CD4-positive, CD25-positive, alpha-beta regulatory T cell (primary cell): ENCODE measurements at regions not wholly inside any gene's neighbourhood (a gene's known extent, or its start where the extent isn't known, plus 50 kb on each side); places are given as distances from the start of the nearest gene placed in this dataset.
A peak's percentile ranks its signal among the peaks of the same experiment; 100 is the strongest.

Source experiments
- ATAC-seq, 2 donors: fragments of 150-1000 bp; cut with Tn5 transposase; one replicate each; pipeline ENCODE4 v1.10.0; 2021; ENCODE audit warnings: low read depth in 2 of 2, moderate number of reproducible peaks in 2 of 2, moderate library complexity in 1 of 2
- DNase-seq, 3 donors: peaks; one replicate each; pipeline versions ENCODE4 v3.0.0 to v3.0.0-alpha.2; 2012 to 2022; ENCODE audit warnings: mixed read lengths in 1 of 3
- H3K27ac ChIP-seq: one replicate; pipeline ENCODE4 v1.7.0; 2013; ENCODE audit warnings: mild to moderate bottlenecking, low read length; ENCODE audit not compliant: insufficient read depth, poor library complexity, severe bottlenecking
- H3K27me3 ChIP-seq: one replicate; pipeline ENCODE4 v1.7.0; 2013; ENCODE audit warnings: low read length; ENCODE audit not compliant: control insufficient read depth, insufficient read depth
- H3K36me3 ChIP-seq: one replicate; pipeline ENCODE4 v1.7.0; 2013; ENCODE audit warnings: mild to moderate bottlenecking, low read length, moderate library complexity; ENCODE audit not compliant: control insufficient read depth, insufficient read depth
- H3K4me1 ChIP-seq: 2 replicates; pipeline ENCODE4 v1.7.0; 2013; ENCODE audit warnings: mild to moderate bottlenecking, low read length; ENCODE audit not compliant: insufficient read depth, control insufficient read depth, poor library complexity, severe bottlenecking
- H3K4me3 ChIP-seq: one replicate; pipeline ENCODE4 v1.7.0; 2013; ENCODE audit warnings: low read depth, mild to moderate bottlenecking, low read length, moderate library complexity
- H3K9me3 ChIP-seq, 2 experiments: 1 replicate in 1 of 2; 2 replicates in 1 of 2; pipeline ENCODE4 v1.7.0; 2013; ENCODE audit warnings: low read length in 2 of 2, mild to moderate bottlenecking in 1 of 2, moderate library complexity in 1 of 2; ENCODE audit not compliant: control insufficient read depth in 2 of 2
- H3K27ac Mint-ChIP-seq, 3 donors: one replicate each; pipeline ENCODE4 v1.8.0; 2020 to 2022; ENCODE audit warnings: mild to moderate bottlenecking in 3 of 3, mixed read lengths in 3 of 3, moderate library complexity in 2 of 3
- H3K27me3 Mint-ChIP-seq: one replicate; pipeline ENCODE4 v1.8.0; 2022; ENCODE audit warnings: mild to moderate bottlenecking, mixed read lengths
- H3K36me3 Mint-ChIP-seq: one replicate; pipeline ENCODE4 v1.8.0; 2020; ENCODE audit warnings: mixed read lengths
- H3K4me1 Mint-ChIP-seq, 4 donors: one replicate each; pipeline ENCODE4 v1.8.0; 2020 to 2022; ENCODE audit warnings: mixed read lengths in 4 of 4, mild to moderate bottlenecking in 1 of 4
- H3K4me3 Mint-ChIP-seq, 4 donors: one replicate each; pipeline ENCODE4 v1.8.0; 2020 to 2022; ENCODE audit warnings: mild to moderate bottlenecking in 4 of 4, mixed read lengths in 4 of 4, moderate library complexity in 3 of 4
- H3K9me3 Mint-ChIP-seq, 7 donors: one replicate each; pipeline ENCODE4 v1.8.0; 2020 to 2022; ENCODE audit warnings: mixed read lengths in 7 of 7, mild to moderate bottlenecking in 3 of 7, moderate library complexity in 2 of 7

- Mint-ChIP-seq H3K9me3 (peaks cover 0 to 18% (median 2%) of the 10 kb centered on the region in 7 donors), H3K4me1 (no peaks in the 10 kb centered on the region), H3K27me3 (peaks cover 4% of the 10 kb centered on the region), H3K36me3 (no peaks in the 10 kb centered on the region), H3K27ac (peak overlapping the region in 1 of 3 donors; percentile 57), H3K4me3 (no peak overlapping the region)
- DNase-seq (no peak), ATAC-seq (no peak)
- H3K4me1 ChIP-seq = no peaks in the 10 kb centered on the region
- H3K27me3 ChIP-seq = no peaks in the 10 kb centered on the region
- H3K27ac ChIP-seq = no peak overlapping the region
- no peaks in the 10 kb centered on the region for H3K36me3 ChIP-seq
- H3K9me3 ChIP-seq = no peaks in the 10 kb centered on the region
- H3K4me3 ChIP-seq = no peak overlapping the region
These were observed 201.0 kb downstream of the BARX2 start for GRCh38 chr11:129576652-129577051.

GRCh38 chr11:129578006-129578405 is 202.4 kb downstream of the BARX2 start:
- no peaks in the 10 kb centered on the region for H3K4me1 Mint-ChIP-seq

GRCh38 chr11:129580278-129580677 is 204.6 kb downstream of the BARX2 start:
- no peak for DNase-seq
- Mint-ChIP-seq H3K36me3 (no peaks in the 10 kb centered on the region), H3K4me1 (no peaks in the 10 kb centered on the region), H3K27ac (no peak overlapping the region), H3K27me3 (peaks cover 4% of the 10 kb centered on the region), H3K4me3 (no peak overlapping the region), H3K9me3 (peaks cover 0 to 9% (median 1%) of the 10 kb centered on the region in 7 donors)
- no peak overlapping the region for H3K27ac ChIP-seq
- no peak for ATAC-seq
- no peaks in the 10 kb centered on the region for H3K36me3 ChIP-seq
- H3K4me3 ChIP-seq = no peak overlapping the region
- H3K9me3 ChIP-seq = no peaks in the 10 kb centered on the region
- H3K27me3 ChIP-seq = no peaks in the 10 kb centered on the region
- no peaks in the 10 kb centered on the region for H3K4me1 ChIP-seq

More at GRCh38 chr11:129578006-129578405, 202.4 kb downstream of the BARX2 start:
- no peaks in the 10 kb centered on the region for H3K9me3 ChIP-seq
- H3K27me3 ChIP-seq = no peaks in the 10 kb centered on the region
- H3K4me3 ChIP-seq = no peak overlapping the region
- DNase-seq (no peak), ATAC-seq (no peak)
- no peak overlapping the region for H3K27ac ChIP-seq
- Mint-ChIP-seq H3K27me3 (peaks cover 4% of the 10 kb centered on the region), H3K9me3 (peaks cover 0 to 18% (median 2%) of the 10 kb centered on the region in 7 donors), H3K27ac (no peak overlapping the region), H3K4me3 (no peak overlapping the region), H3K36me3 (no peaks in the 10 kb centered on the region)
- H3K36me3 ChIP-seq = no peaks in the 10 kb centered on the region
- H3K4me1 ChIP-seq = no peaks in the 10 kb centered on the region

GRCh38 chr11:129584316-129584715 is 208.7 kb downstream of the BARX2 start:
- no peaks in the 10 kb centered on the region for H3K9me3 ChIP-seq
- DNase-seq (no peak), ATAC-seq (no peak)
- no peak overlapping the region for H3K27ac ChIP-seq
- Mint-ChIP-seq H3K9me3 (peaks cover 0 to 3% (median 0%) of the 10 kb centered on the region in 7 donors), H3K36me3 (no peaks in the 10 kb centered on the region), H3K4me1 (no peaks in the 10 kb centered on the region), H3K27ac (no peak overlapping the region), H3K4me3 (no peak overlapping the region), H3K27me3 (peaks cover 4% of the 10 kb centered on the region)
- H3K27me3 ChIP-seq = no peaks in the 10 kb centered on the region
- H3K4me3 ChIP-seq = no peak overlapping the region
- H3K4me1 ChIP-seq = no peaks in the 10 kb centered on the region
- H3K36me3 ChIP-seq = no peaks in the 10 kb centered on the region

- Mint-ChIP-seq H3K9me3 (peaks cover 0 to 2% (median 0%) of the 10 kb centered on the region in 7 donors), H3K36me3 (no peaks in the 10 kb centered on the region)
These were observed 213.7 kb downstream of the BARX2 start for GRCh38 chr11:129589190-129589860.

GRCh38 chr11:129590030-129590752 is 214.5 kb downstream of the BARX2 start:
- no peaks in the 10 kb centered on the region for H3K36me3 ChIP-seq

More at GRCh38 chr11:129589190-129589860, 213.7 kb downstream of the BARX2 start:
- no peak overlapping the region for H3K4me3 Mint-ChIP-seq
- DNase-seq (no peak), ATAC-seq (no peak)
- H3K9me3 ChIP-seq = no peaks in the 10 kb centered on the region
- H3K36me3 ChIP-seq = no peaks in the 10 kb centered on the region
- H3K27ac Mint-ChIP-seq = no peak overlapping the region
- H3K27ac ChIP-seq = no peak overlapping the region
- no peaks in the 10 kb centered on the region for H3K4me1 Mint-ChIP-seq
- H3K27me3 Mint-ChIP-seq = peaks cover 7% of the 10 kb centered on the region
- H3K4me3 ChIP-seq = no peak overlapping the region
- H3K27me3 ChIP-seq = no peaks in the 10 kb centered on the region
- H3K4me1 ChIP-seq = no peaks in the 10 kb centered on the region

GRCh38 chr11:129590753-129591475 is 215.3 kb downstream of the BARX2 start:
- H3K4me3 Mint-ChIP-seq = no peak overlapping the region
- Histone ChIP-seq H3K4me1 (no peaks in the 10 kb centered on the region), H3K27me3 (no peaks in the 10 kb centered on the region), H3K4me3 (no peak overlapping the region), H3K9me3 (no peaks in the 10 kb centered on the region), H3K27ac (no peak overlapping the region), H3K36me3 (no peaks in the 10 kb centered on the region)
- H3K9me3 Mint-ChIP-seq = peaks cover 0 to 4% (median 0%) of the 10 kb centered on the region in 7 donors
- ATAC-seq (no peak), DNase-seq (no peak)
- no peak overlapping the region for H3K27ac Mint-ChIP-seq
- peaks cover 7% of the 10 kb centered on the region for H3K27me3 Mint-ChIP-seq
- no peaks in the 10 kb centered on the region for H3K36me3 Mint-ChIP-seq
- H3K4me1 Mint-ChIP-seq = no peaks in the 10 kb centered on the region

More at GRCh38 chr11:129590030-129590752, 214.5 kb downstream of the BARX2 start:
- Histone ChIP-seq H3K27me3 (no peaks in the 10 kb centered on the region), H3K4me1 (no peaks in the 10 kb centered on the region), H3K9me3 (no peaks in the 10 kb centered on the region), H3K27ac (no peak overlapping the region), H3K4me3 (no peak overlapping the region)
- Mint-ChIP-seq H3K9me3 (peaks cover 0 to 4% (median 0%) of the 10 kb centered on the region in 7 donors), H3K27ac (no peak overlapping the region), H3K4me3 (no peak overlapping the region), H3K27me3 (peaks cover 7% of the 10 kb centered on the region), H3K36me3 (no peaks in the 10 kb centered on the region), H3K4me1 (no peaks in the 10 kb centered on the region)
- DNase-seq (no peak), ATAC-seq (no peak)
